Fibroblast of the aortic adventitia (primary cell): ENCODE measurements at regions not wholly inside any gene's neighbourhood (a gene's known extent, or its start where the extent isn't known, plus 50 kb on each side); places are given as distances from the start of the nearest gene placed in this dataset.

Experiments
- DNase-seq: peaks from one replicate; pipeline ENCODE4 v3.0.0-alpha.2; 2010; ENCODE audit warnings: low read depth
- H3K4me3 ChIP-seq: 2 replicates; pipeline ENCODE4 v1.5.1; 2011; ENCODE audit warnings: low read depth, mild to moderate bottlenecking, control low read depth, low read length, moderate library complexity
- CTCF ChIP-seq: IDR thresholded peaks from 2 replicates; pipeline ENCODE4 v1.5.1; 2011; ENCODE audit warnings: mild to moderate bottlenecking, low read length, control low read depth, inconsistent platforms; ENCODE audit not compliant: insufficient read depth

GRCh38 chr3:110456001-110456400 is 615.6 kb upstream of the NECTIN3 start:
- no peak overlapping the region for H3K4me3 ChIP-seq
- peak; percentile 2 for DNase-seq

GRCh38 chr3:110456438-110457138 is 615.0 kb upstream of the NECTIN3 start:
- DNase-seq = no peak
- H3K4me3 ChIP-seq = no peak overlapping the region
- TF ChIP-seq CTCF = no peak

More at GRCh38 chr3:110456001-110456400, 615.6 kb upstream of the NECTIN3 start:
- TF ChIP-seq CTCF = no peak

- no peak for TF ChIP-seq CTCF
- no peak for DNase-seq
- H3K4me3 ChIP-seq = no peak overlapping the region
Observed at GRCh38 chr3:110457508-110457907, 614.1 kb upstream of the NECTIN3 start.

GRCh38 chr3:110459021-110459420 is 612.6 kb upstream of the NECTIN3 start:
- H3K4me3 ChIP-seq = no peak overlapping the region
- TF ChIP-seq CTCF = no peak
- peak; percentile 5 for DNase-seq

- H3K4me3 ChIP-seq = no peak overlapping the region
- TF ChIP-seq CTCF = no peak
- DNase-seq = no peak
Observed at GRCh38 chr3:110470310-110470709, 601.3 kb upstream of the NECTIN3 start.

- no peak overlapping the region for H3K4me3 ChIP-seq
- no peak for DNase-seq
- no peak for TF ChIP-seq CTCF
Observed at GRCh38 chr3:110473405-110473804, 598.2 kb upstream of the NECTIN3 start.

- TF ChIP-seq CTCF = no peak
- no peak for DNase-seq
- no peak overlapping the region for H3K4me3 ChIP-seq
Observed at GRCh38 chr3:110474397-110474796, 597.2 kb upstream of the NECTIN3 start.
